ENCODE measurements at regions not wholly inside any gene's neighbourhood (a gene's known extent, or its start where the extent isn't known, plus 50 kb on each side); places are given as distances from the start of the nearest gene placed in this dataset.

DNA sequence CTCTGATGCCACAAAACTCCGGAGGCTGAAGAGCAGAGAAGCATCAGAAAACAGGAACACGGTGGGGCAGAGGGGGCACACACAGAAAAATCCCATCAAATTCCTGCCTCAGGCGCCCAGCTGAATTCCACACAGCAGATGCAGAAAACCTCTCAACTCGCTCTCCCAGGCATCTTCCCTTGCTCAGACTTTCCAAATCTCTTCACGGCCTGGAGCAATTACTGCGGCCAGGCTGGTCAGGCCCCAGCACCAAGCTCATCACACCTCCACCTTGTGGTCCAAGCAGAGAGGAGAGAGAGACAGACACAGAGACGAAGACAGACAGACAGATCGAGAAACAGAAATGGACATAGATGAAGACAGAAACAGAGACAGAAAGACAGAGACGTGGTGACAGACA lies 89.0 kb downstream of the NCOR2 start:
- no peak for TF ChIP-seq POLR2A (IDR thresholded peaks at IDR 0.05; ENCODE audit: low read depth, low read length)
- TF ChIP-seq POU2F2 (IDR thresholded peaks at IDR 0.05; ENCODE audit: low read depth, low read length), result no peak

Measured in GM12891 (cell line).